Hepatocyte (in vitro differentiated cells): ENCODE measurements at regions not wholly inside any gene's neighbourhood (a gene's known extent, or its start where the extent isn't known, plus 50 kb on each side); places are given as distances from the start of the nearest gene placed in this dataset.

Source experiments
- EZH2 ChIP-seq: fragments of 200-600 bp; sonication (generic); IDR thresholded peaks from 2 replicates; pipeline ENCODE4 v1.6.1; 2016; ENCODE audit warnings: antibody characterized with exemption, mild to moderate bottlenecking, borderline replicate concordance
- TF ChIP-seq, protein P1 (sequence below): fragments of 200-600 bp; sonication (generic); IDR thresholded peaks from 2 replicates; pipeline ENCODE4 v1.5.1; 2016; ENCODE audit warnings: antibody characterized with exemption, mild to moderate bottlenecking; ENCODE audit not compliant: poor library complexity

DNA sequence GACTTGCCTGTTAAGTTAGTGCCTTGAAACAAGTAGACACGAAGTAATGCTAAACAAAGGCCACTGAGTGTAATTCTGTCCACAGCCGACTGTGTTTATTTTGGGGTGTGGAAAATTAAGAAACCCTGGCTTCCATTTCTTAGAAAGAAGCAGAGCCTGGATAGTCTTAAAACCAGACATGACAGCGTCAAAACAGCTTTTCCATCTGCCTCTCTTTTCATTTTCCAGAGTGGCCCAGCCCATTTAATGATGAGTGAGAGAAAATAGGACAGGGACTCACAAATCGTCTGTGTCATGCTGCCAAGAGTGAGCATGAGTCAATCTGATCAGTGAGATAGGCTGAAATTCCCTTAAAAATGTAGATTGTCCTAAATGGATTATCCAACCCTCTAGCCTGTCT lies 485.9 kb downstream of the JRKL start:
- no peak for TF ChIP-seq EZH2
- TF ChIP-seq, protein P1, sequence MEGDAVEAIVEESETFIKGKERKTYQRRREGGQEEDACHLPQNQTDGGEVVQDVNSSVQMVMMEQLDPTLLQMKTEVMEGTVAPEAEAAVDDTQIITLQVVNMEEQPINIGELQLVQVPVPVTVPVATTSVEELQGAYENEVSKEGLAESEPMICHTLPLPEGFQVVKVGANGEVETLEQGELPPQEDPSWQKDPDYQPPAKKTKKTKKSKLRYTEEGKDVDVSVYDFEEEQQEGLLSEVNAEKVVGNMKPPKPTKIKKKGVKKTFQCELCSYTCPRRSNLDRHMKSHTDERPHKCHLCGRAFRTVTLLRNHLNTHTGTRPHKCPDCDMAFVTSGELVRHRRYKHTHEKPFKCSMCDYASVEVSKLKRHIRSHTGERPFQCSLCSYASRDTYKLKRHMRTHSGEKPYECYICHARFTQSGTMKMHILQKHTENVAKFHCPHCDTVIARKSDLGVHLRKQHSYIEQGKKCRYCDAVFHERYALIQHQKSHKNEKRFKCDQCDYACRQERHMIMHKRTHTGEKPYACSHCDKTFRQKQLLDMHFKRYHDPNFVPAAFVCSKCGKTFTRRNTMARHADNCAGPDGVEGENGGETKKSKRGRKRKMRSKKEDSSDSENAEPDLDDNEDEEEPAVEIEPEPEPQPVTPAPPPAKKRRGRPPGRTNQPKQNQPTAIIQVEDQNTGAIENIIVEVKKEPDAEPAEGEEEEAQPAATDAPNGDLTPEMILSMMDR, result no peak
